A549 (cell line): ENCODE measurements at regions not wholly inside any gene's neighbourhood (a gene's known extent, or its start where the extent isn't known, plus 50 kb on each side); places are given as distances from the start of the nearest gene placed in this dataset.

ENCODE experiments used
- FOXS1 ChIP-seq: fragments of 250-450 bp; sonication (Bioruptor Pico); IDR thresholded peaks from 2 replicates; pipeline ENCODE4 v1.5.0; 2020; ENCODE audit warnings: mild to moderate bottlenecking, moderate library complexity
- PBX3 ChIP-seq: IDR thresholded peaks from 2 replicates; pipeline ENCODE4 v1.6.1; 2012
- POLR2A ChIP-seq: IDR thresholded peaks from 2 replicates; pipeline ENCODE4 v1.6.1; 2012; ENCODE audit warnings: mild to moderate bottlenecking, low read length

GRCh38 chr1:82492159-82492558, 691.4 kb downstream of the ADGRL2 start:
- TF ChIP-seq POLR2A (no peak), PBX3 (no peak), FOXS1 (CRISPR knock-in tag) (no peak)
